GM10266 (cell line): ENCODE measurements at regions not wholly inside any gene's neighbourhood (a gene's known extent, or its start where the extent isn't known, plus 50 kb on each side); places are given as distances from the start of the nearest gene placed in this dataset.

ENCODE experiments used
- DNase-seq: peaks from one replicate; pipeline ENCODE4 v3.0.0; 2012; ENCODE audit errors: extremely low spot score
- CTCF ChIP-seq: IDR thresholded peaks from 2 replicates; pipeline ENCODE4 v1.5.1; 2012; ENCODE audit warnings: mild to moderate bottlenecking, low read depth; ENCODE audit not compliant: control insufficient read depth, insufficient read depth; ENCODE audit errors: missing control alignments

DNA sequence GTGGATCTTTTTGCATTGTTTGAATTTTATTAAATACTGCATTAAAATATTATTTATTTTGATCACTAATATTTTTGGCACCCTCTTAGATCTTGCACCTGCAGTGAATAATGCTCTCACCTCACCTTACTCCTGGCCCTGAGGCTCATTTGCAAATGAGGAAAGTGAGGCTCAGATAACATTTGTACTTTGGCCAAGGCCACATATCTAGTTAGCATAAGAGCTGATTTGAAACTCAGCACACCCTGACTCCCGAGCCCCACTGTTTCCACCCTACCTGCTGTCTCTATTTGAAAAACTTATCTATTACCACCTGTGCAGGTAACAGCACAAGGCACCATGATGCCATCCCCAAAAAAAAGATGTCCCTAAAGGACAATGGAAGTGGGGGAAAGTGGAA is 358.7 kb upstream of the MAF start:
- no peak for TF ChIP-seq CTCF
- DNase-seq = no peak

GRCh38 chr16:79954921-79955705 is 354.6 kb upstream of the MAF start:
- TF ChIP-seq CTCF = no peak
- DNase-seq = no peak

DNA sequence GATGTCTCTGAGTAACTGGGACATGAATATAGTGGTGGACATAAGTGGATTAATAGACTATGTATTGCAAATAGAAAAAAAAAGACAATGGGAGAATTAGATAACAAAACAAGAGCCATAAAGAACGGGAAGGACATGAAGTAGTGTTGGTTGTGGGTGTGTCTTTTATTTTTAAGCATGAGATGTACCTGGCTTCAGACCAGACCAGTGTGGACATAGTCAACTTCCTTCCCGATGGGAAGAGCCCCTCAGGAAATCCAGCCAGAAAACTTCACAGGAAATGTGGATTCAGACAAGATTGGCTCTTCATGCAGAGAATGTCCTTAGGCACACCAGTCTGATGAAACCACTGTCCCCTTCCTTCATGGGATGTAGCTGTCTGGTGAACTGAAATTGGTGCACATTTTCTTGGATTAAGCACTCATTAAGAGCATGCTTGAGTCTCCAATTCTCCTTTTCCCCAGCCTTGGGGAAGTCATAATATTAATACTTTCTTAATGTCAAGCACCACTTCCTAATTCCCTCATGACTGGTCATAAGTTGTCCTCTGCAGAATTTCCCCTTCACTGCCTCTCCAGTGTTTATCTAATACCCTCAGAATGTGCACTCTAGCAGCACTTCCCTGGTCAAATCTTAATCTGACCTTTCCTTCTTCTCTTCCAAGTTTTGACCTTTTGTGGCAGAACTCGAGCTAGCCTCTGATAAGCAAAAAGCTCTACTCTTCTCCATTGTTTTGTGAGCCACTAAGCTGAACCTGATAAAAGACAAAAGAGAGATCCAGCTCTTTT is 350.6 kb upstream of the MAF start:
- no peak for TF ChIP-seq CTCF
- DNase-seq = no peak

DNA sequence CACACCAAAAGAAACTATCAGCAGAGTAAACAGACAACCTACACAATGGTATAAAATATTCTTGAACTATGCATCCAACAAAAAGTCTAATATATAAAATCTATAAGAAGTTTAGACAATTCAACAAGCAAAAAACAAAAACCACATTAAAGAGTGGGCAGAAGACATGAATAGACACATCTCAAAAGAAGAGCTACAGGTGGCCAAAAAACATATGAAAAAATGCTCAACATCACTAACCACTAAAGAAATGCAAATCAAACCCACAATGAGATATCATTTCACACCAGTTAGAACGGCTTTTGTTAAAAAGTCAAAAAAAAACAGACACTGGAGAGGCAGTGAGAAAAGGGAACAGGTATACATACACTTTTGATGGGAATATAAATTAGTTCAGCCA is 348.9 kb upstream of the MAF start:
- DNase-seq = no peak
- no peak for TF ChIP-seq CTCF

GRCh38 chr16:79947771-79948170 is 347.2 kb upstream of the MAF start:
- no peak for TF ChIP-seq CTCF
- no peak for DNase-seq

- DNase-seq = no peak
- TF ChIP-seq CTCF = no peak
Observed at GRCh38 chr16:79946252-79946651, 345.7 kb upstream of the MAF start.

- DNase-seq = no peak
- TF ChIP-seq CTCF = no peak
Observed at GRCh38 chr16:79943736-79944135, 343.2 kb upstream of the MAF start.
